Body of pancreas (tissue), 4 donors: ENCODE measurements at regions not wholly inside any gene's neighbourhood (a gene's known extent, or its start where the extent isn't known, plus 50 kb on each side); places are given as distances from the start of the nearest gene placed in this dataset.

Experiments
- CTCF ChIP-seq, 7 experiments: fragments of 450-650 bp in 4 of 7; fragments of 200-600 bp in 3 of 7; sonication (generic) in 3 of 7; IDR thresholded peaks; one replicate each; pipeline ENCODE4 v1.5.1; 2016 to 2019; ENCODE audit warnings: antibody characterized with exemption in 7 of 7
- POLR2A ChIP-seq, 3 donors: fragments of 450-650 bp; IDR thresholded peaks; one replicate each; pipeline ENCODE4 v1.6.1; 2016; ENCODE audit warnings: antibody characterized with exemption in 3 of 3, mild to moderate bottlenecking in 2 of 3

- TF ChIP-seq CTCF (IDR thresholded peaks at IDR 0.05) (no peak), POLR2A (IDR thresholded peaks at IDR 0.05) (no peak)
These were observed 224.0 kb upstream of the GMDS start for GRCh38 chr6:2469428-2469827.
